ENCODE measurements at regions not wholly inside any gene's neighbourhood (a gene's known extent, or its start where the extent isn't known, plus 50 kb on each side); places are given as distances from the start of the nearest gene placed in this dataset.

DNA sequence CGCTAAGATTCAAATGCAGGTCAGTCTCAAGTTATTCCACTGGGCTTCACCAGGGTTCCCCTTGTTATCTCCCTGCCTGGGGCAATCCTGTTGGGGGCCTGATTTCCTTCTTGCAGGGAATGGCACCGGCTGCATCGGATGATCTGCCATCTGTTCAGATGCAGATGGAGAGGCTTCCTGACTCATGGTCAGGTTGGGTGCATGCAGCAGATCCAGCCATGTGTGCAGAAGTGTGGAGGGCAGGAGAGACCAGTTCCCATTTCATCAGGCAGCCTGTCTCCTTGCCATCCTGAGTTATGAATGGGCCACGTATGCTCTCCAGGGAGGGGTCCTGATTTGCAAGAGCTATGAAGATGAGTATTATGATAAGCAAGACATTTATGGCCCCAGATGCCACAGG lies 161.2 kb upstream of the PLET1 start:
- TF ChIP-seq, protein P1, sequence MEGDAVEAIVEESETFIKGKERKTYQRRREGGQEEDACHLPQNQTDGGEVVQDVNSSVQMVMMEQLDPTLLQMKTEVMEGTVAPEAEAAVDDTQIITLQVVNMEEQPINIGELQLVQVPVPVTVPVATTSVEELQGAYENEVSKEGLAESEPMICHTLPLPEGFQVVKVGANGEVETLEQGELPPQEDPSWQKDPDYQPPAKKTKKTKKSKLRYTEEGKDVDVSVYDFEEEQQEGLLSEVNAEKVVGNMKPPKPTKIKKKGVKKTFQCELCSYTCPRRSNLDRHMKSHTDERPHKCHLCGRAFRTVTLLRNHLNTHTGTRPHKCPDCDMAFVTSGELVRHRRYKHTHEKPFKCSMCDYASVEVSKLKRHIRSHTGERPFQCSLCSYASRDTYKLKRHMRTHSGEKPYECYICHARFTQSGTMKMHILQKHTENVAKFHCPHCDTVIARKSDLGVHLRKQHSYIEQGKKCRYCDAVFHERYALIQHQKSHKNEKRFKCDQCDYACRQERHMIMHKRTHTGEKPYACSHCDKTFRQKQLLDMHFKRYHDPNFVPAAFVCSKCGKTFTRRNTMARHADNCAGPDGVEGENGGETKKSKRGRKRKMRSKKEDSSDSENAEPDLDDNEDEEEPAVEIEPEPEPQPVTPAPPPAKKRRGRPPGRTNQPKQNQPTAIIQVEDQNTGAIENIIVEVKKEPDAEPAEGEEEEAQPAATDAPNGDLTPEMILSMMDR (IDR thresholded peaks at IDR 0.05 in 2 of 3, conservative IDR thresholded peaks at IDR 0.05 in 1 of 3; ENCODE audit: borderline replicate concordance in 1 of 3, insufficient read depth in 1 of 3, low read depth in 2 of 3, low read length in 2 of 3) = no peak
- TF ChIP-seq POLR2A (IDR thresholded peaks at IDR 0.05; ENCODE audit: borderline replicate concordance, extremely low read depth, insufficient read depth, insufficient read length) (no peak), ATF3 (IDR thresholded peaks at IDR 0.05) (no peak), SP1 (IDR thresholded peaks at IDR 0.05; ENCODE audit: low read depth) (no peak), POLR2AphosphoS5 (IDR thresholded peaks at IDR 0.05; ENCODE audit: low read depth, low read length) (no peak), YY1 (IDR thresholded peaks at IDR 0.05; ENCODE audit: extremely low read depth, insufficient replicate concordance, low read depth, low read length) (no peak), RAD21 (IDR thresholded peaks at IDR 0.05; ENCODE audit: low read depth) (no peak), ELF1 (IDR thresholded peaks at IDR 0.05; ENCODE audit: borderline replicate concordance, low read depth) (no peak), EZH2phosphoT487 (IDR thresholded peaks at IDR 0.05; ENCODE audit: borderline replicate concordance) (no peak), EZH2 (IDR thresholded peaks at IDR 0.05) (no peak)
- TF ChIP-seq, protein P2, sequence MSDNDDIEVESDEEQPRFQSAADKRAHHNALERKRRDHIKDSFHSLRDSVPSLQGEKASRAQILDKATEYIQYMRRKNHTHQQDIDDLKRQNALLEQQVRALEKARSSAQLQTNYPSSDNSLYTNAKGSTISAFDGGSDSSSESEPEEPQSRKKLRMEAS (IDR thresholded peaks at IDR 0.05) = no peak
- TF ChIP-seq, protein P3, sequence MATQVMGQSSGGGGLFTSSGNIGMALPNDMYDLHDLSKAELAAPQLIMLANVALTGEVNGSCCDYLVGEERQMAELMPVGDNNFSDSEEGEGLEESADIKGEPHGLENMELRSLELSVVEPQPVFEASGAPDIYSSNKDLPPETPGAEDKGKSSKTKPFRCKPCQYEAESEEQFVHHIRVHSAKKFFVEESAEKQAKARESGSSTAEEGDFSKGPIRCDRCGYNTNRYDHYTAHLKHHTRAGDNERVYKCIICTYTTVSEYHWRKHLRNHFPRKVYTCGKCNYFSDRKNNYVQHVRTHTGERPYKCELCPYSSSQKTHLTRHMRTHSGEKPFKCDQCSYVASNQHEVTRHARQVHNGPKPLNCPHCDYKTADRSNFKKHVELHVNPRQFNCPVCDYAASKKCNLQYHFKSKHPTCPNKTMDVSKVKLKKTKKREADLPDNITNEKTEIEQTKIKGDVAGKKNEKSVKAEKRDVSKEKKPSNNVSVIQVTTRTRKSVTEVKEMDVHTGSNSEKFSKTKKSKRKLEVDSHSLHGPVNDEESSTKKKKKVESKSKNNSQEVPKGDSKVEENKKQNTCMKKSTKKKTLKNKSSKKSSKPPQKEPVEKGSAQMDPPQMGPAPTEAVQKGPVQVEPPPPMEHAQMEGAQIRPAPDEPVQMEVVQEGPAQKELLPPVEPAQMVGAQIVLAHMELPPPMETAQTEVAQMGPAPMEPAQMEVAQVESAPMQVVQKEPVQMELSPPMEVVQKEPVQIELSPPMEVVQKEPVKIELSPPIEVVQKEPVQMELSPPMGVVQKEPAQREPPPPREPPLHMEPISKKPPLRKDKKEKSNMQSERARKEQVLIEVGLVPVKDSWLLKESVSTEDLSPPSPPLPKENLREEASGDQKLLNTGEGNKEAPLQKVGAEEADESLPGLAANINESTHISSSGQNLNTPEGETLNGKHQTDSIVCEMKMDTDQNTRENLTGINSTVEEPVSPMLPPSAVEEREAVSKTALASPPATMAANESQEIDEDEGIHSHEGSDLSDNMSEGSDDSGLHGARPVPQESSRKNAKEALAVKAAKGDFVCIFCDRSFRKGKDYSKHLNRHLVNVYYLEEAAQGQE (IDR thresholded peaks at IDR 0.05; ENCODE audit: low read depth) = no peak
- TF ChIP-seq, protein P4, sequence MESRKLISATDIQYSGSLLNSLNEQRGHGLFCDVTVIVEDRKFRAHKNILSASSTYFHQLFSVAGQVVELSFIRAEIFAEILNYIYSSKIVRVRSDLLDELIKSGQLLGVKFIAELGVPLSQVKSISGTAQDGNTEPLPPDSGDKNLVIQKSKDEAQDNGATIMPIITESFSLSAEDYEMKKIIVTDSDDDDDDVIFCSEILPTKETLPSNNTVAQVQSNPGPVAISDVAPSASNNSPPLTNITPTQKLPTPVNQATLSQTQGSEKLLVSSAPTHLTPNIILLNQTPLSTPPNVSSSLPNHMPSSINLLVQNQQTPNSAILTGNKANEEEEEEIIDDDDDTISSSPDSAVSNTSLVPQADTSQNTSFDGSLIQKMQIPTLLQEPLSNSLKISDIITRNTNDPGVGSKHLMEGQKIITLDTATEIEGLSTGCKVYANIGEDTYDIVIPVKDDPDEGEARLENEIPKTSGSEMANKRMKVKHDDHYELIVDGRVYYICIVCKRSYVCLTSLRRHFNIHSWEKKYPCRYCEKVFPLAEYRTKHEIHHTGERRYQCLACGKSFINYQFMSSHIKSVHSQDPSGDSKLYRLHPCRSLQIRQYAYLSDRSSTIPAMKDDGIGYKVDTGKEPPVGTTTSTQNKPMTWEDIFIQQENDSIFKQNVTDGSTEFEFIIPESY (IDR thresholded peaks at IDR 0.05; ENCODE audit: extremely low read depth, insufficient replicate concordance, low read length) = no peak

All from HCT116 (cell line).